ENCODE measurements at regions not wholly inside any gene's neighbourhood (a gene's known extent, or its start where the extent isn't known, plus 50 kb on each side); places are given as distances from the start of the nearest gene placed in this dataset.

DNA sequence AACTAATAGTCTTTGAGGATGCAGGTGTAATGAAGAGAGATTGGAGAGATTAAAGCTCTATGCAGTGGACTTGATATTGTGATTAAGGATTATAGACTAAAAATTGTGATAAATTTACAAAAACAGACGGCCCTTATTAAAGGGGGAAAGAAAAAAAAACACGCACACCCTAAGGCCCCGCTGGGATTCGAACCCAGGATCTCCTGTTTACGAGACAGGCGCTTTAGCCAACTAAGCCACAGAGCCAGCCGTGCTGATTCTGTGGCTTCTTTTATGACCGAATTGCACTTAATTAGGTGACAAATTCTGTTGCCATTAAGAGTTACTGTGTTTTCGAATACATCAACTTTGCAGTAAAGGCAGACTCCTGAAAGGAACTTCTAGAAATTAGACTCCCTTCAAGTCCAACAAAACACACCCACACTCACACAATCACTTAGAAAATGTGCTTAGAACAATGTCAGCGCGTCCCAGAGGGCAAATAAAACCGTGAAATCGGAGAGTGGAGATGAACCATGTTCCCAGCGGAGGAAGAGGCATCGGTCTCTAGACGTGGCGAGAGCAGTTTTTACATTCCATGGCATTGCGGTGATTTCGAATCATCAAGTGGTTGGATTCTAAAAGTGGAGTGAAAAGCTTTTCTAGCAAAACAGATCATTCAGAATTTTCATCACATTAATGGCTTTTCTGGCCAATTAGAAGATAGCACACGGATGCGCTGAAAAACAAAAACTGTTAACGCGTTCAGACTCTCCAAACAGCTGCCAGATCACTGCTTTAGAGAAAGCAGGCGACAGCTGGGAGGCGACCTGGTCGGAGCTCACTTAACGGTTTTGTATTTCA is 122.6 kb downstream of the GPX5 start:
- TF ChIP-seq EZH2 (IDR thresholded peaks at IDR 0.05; ENCODE audit: borderline replicate concordance, insufficient read depth, low read length, poor library complexity, severe bottlenecking) (no peak), MXI1 (conservative IDR thresholded peaks at IDR 0.05; ENCODE audit: poor library complexity, severe bottlenecking) (no peak), POLR2AphosphoS5 (IDR thresholded peaks at IDR 0.05) (no peak)
- TF ChIP-seq, protein P1, sequence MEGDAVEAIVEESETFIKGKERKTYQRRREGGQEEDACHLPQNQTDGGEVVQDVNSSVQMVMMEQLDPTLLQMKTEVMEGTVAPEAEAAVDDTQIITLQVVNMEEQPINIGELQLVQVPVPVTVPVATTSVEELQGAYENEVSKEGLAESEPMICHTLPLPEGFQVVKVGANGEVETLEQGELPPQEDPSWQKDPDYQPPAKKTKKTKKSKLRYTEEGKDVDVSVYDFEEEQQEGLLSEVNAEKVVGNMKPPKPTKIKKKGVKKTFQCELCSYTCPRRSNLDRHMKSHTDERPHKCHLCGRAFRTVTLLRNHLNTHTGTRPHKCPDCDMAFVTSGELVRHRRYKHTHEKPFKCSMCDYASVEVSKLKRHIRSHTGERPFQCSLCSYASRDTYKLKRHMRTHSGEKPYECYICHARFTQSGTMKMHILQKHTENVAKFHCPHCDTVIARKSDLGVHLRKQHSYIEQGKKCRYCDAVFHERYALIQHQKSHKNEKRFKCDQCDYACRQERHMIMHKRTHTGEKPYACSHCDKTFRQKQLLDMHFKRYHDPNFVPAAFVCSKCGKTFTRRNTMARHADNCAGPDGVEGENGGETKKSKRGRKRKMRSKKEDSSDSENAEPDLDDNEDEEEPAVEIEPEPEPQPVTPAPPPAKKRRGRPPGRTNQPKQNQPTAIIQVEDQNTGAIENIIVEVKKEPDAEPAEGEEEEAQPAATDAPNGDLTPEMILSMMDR (IDR thresholded peaks at IDR 0.05; ENCODE audit: poor library complexity, severe bottlenecking) = no peak
- TF ChIP-seq, protein P2, sequence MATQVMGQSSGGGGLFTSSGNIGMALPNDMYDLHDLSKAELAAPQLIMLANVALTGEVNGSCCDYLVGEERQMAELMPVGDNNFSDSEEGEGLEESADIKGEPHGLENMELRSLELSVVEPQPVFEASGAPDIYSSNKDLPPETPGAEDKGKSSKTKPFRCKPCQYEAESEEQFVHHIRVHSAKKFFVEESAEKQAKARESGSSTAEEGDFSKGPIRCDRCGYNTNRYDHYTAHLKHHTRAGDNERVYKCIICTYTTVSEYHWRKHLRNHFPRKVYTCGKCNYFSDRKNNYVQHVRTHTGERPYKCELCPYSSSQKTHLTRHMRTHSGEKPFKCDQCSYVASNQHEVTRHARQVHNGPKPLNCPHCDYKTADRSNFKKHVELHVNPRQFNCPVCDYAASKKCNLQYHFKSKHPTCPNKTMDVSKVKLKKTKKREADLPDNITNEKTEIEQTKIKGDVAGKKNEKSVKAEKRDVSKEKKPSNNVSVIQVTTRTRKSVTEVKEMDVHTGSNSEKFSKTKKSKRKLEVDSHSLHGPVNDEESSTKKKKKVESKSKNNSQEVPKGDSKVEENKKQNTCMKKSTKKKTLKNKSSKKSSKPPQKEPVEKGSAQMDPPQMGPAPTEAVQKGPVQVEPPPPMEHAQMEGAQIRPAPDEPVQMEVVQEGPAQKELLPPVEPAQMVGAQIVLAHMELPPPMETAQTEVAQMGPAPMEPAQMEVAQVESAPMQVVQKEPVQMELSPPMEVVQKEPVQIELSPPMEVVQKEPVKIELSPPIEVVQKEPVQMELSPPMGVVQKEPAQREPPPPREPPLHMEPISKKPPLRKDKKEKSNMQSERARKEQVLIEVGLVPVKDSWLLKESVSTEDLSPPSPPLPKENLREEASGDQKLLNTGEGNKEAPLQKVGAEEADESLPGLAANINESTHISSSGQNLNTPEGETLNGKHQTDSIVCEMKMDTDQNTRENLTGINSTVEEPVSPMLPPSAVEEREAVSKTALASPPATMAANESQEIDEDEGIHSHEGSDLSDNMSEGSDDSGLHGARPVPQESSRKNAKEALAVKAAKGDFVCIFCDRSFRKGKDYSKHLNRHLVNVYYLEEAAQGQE (IDR thresholded peaks at IDR 0.05; ENCODE audit: borderline replicate concordance) = no peak

All from neural cell (in vitro differentiated cells).